Keratinocyte (primary cell): ENCODE measurements at regions not wholly inside any gene's neighbourhood (a gene's known extent, or its start where the extent isn't known, plus 50 kb on each side); places are given as distances from the start of the nearest gene placed in this dataset.

Experiments
- DNase-seq: peaks from one replicate; pipeline ENCODE4 v3.0.0-alpha.2; 2011; ENCODE audit warnings: low read depth, missing footprints, low spot score
- FAIRE-seq: peaks from 2 replicates; lab custom pipeline; 2011; peaks lifted over from hg19 to GRCh38; lab: Jason Lieb, UNC
- H2AFZ ChIP-seq: 2 replicates; pipeline ENCODE4 v1.6.0; 2012; ENCODE audit warnings: low read length, control low read depth, inconsistent platforms; ENCODE audit not compliant: control insufficient read depth
- H3K27ac ChIP-seq: 2 replicates; pipeline ENCODE4 v1.5.1; 2011; ENCODE audit warnings: low read length; ENCODE audit not compliant: control insufficient read depth, insufficient read depth
- H3K27me3 ChIP-seq: 3 replicates; pipeline ENCODE4 v1.6.0; 2011; ENCODE audit warnings: low read length; ENCODE audit not compliant: control insufficient read depth, insufficient read depth; ENCODE audit errors: extremely low read depth
- H3K36me3 ChIP-seq, 2 experiments: 2 replicates in 1 of 2; 3 replicates in 1 of 2; pipeline ENCODE4 v1.5.1; 2011; ENCODE audit warnings: low read length in 2 of 2, mild to moderate bottlenecking in 1 of 2; ENCODE audit not compliant: control insufficient read depth in 2 of 2, insufficient read depth in 2 of 2; ENCODE audit errors: extremely low read depth in 1 of 2
- H3K4me1 ChIP-seq: 3 replicates; pipeline ENCODE4 v1.5.1; 2011; ENCODE audit warnings: low read length; ENCODE audit not compliant: control insufficient read depth, insufficient read depth; ENCODE audit errors: extremely low read depth
- H3K4me2 ChIP-seq: 3 replicates; pipeline ENCODE4 v1.6.0; 2011; ENCODE audit warnings: low read depth, low read length; ENCODE audit not compliant: control insufficient read depth, insufficient read depth; ENCODE audit errors: extremely low read depth
- H3K4me3 ChIP-seq, 3 experiments: fragments of 200-600 bp in 1 of 3; sonication (generic) in 1 of 3; 2 replicates in 2 of 3; 3 replicates in 1 of 3; pipeline ENCODE4 v1.5.1; 2011 to 2016; ENCODE audit warnings: low read length in 3 of 3, mild to moderate bottlenecking in 3 of 3, control low read depth in 2 of 3, inconsistent platforms in 1 of 3, low read depth in 1 of 3, mixed read lengths in 1 of 3, mixed run types in 1 of 3, moderate library complexity in 1 of 3; ENCODE audit not compliant: control insufficient read depth in 2 of 3, insufficient read depth in 2 of 3; ENCODE audit errors: extremely low read depth in 1 of 3
- H3K79me2 ChIP-seq: 2 replicates; pipeline ENCODE4 v1.6.0; 2012; ENCODE audit warnings: low read length; ENCODE audit not compliant: control insufficient read depth, insufficient read depth
- H3K9ac ChIP-seq: 3 replicates; pipeline ENCODE4 v1.6.0; 2011; ENCODE audit warnings: low read length; ENCODE audit not compliant: control insufficient read depth, insufficient read depth; ENCODE audit errors: extremely low read depth
- H3K9me1 ChIP-seq: 3 replicates; pipeline ENCODE4 v1.6.0; 2011; ENCODE audit warnings: low read length; ENCODE audit not compliant: control insufficient read depth, insufficient read depth; ENCODE audit errors: extremely low read depth
- H3K9me3 ChIP-seq: 2 replicates; pipeline ENCODE4 v1.5.1; 2012; ENCODE audit warnings: low read depth, low read length; ENCODE audit not compliant: control insufficient read depth
- H4K20me1 ChIP-seq: 3 replicates; pipeline ENCODE4 v1.6.0; 2011; ENCODE audit warnings: low read length; ENCODE audit not compliant: control insufficient read depth, insufficient read depth; ENCODE audit errors: extremely low read depth
- CTCF ChIP-seq, 3 experiments: IDR thresholded peaks in 1 of 3; conservative IDR thresholded peaks in 1 of 3; optimal IDR thresholded peaks in 1 of 3; 2 replicates in 2 of 3; 3 replicates in 1 of 3; pipeline versions ENCODE3 to v1.5.1; 2011; ENCODE audit warnings: low read length in 3 of 3, mild to moderate bottlenecking in 3 of 3, moderate library complexity in 2 of 3, control low read depth in 1 of 3, inconsistent platforms in 1 of 3; ENCODE audit not compliant: insufficient read depth in 2 of 3; ENCODE audit errors: extremely low read depth in 1 of 3
- EZH2 ChIP-seq: IDR thresholded peaks from one replicate; pipeline ENCODE4 v1.6.1; 2012; ENCODE audit warnings: inconsistent platforms, mild to moderate bottlenecking, low read length, moderate library complexity
- dilution Hi-C: fragments of 300-500 bp; cut with MboI; formaldehyde crosslinking; loops from one replicate; pipeline ENCODE4 v1.7.0; 2020; ENCODE audit warnings: low sequenced_read_pairs; ENCODE audit not compliant: extremely low pct_ligation_motif_present

GRCh38 chr20:56839222-56839621 is 210.1 kb downstream of the TFAP2C start:
- Histone ChIP-seq H4K20me1 (no peaks in the 10 kb centered on the region), H2AFZ (no peak overlapping the region), H3K4me1 (peaks cover 9% of the 10 kb centered on the region), H3K79me2 (no peaks in the 10 kb centered on the region), H3K9me3 (no peaks in the 10 kb centered on the region), H3K27ac (no peak overlapping the region), H3K9ac (no peak overlapping the region), H3K9me1 (no peaks in the 10 kb centered on the region), H3K4me2 (no peak overlapping the region), H3K27me3 (peaks cover 44% of the 10 kb centered on the region), H3K36me3 (no peaks in the 10 kb centered on the region), H3K4me3 (no peak overlapping the region)
- dilution Hi-C loops = no loop called here
- no peak for FAIRE-seq
- DNase-seq = no peak
- no peak for TF ChIP-seq CTCF (optimal IDR thresholded peaks at IDR 0.05 in 1 of 3, IDR thresholded peaks at IDR 0.05 in 1 of 3, conservative IDR thresholded peaks at IDR 0.05 in 1 of 3; ENCODE audit: extremely low read depth in 1 of 3, insufficient read depth in 2 of 3, low read length in 3 of 3)
- TF ChIP-seq EZH2 = no peak

GRCh38 chr20:56839786-56840185 is 210.7 kb downstream of the TFAP2C start:
- Histone ChIP-seq H4K20me1 (no peaks in the 10 kb centered on the region), H3K9me3 (no peaks in the 10 kb centered on the region), H3K27ac (no peak overlapping the region), H3K36me3 (no peaks in the 10 kb centered on the region), H3K9me1 (no peaks in the 10 kb centered on the region), H3K4me3 (no peak overlapping the region), H3K4me1 (peaks cover 11% of the 10 kb centered on the region), H3K79me2 (no peaks in the 10 kb centered on the region), H3K4me2 (no peak overlapping the region), H2AFZ (no peak overlapping the region), H3K9ac (no peak overlapping the region), H3K27me3 (peaks cover 40% of the 10 kb centered on the region)
- DNase-seq (no peak), FAIRE-seq (no peak)
- dilution Hi-C loops = no loop called here
- no peak for TF ChIP-seq CTCF (optimal IDR thresholded peaks at IDR 0.05 in 1 of 3, IDR thresholded peaks at IDR 0.05 in 1 of 3, conservative IDR thresholded peaks at IDR 0.05 in 1 of 3; ENCODE audit: extremely low read depth in 1 of 3, insufficient read depth in 2 of 3, low read length in 3 of 3)
- TF ChIP-seq EZH2 = no peak
